B cell (primary cell): ENCODE measurements at regions not wholly inside any gene's neighbourhood (a gene's known extent, or its start where the extent isn't known, plus 50 kb on each side); places are given as distances from the start of the nearest gene placed in this dataset.

Experiments used
- ATAC-seq: fragments of 200-7000 bp; cut with Tn5 transposase; one replicate; pipeline ENCODE4 v1.10.0; 2021; ENCODE audit warnings: low read depth, mild to moderate bottlenecking, moderate number of reproducible peaks, moderate library complexity
- CTCF ChIA-PET: fragments of 350-600 bp; sonication (Branson Sonifier 250); formaldehyde crosslinking; loops from one replicate; lab custom pipeline; 2021; ENCODE audit warnings: antibody characterized with exemption, inconsistent platforms; lab: Charles Lee
- POLR2A ChIA-PET: fragments of 350-600 bp; sonication (Branson Sonifier 250); formaldehyde crosslinking; loops from one replicate; lab custom pipeline; 2021; ENCODE audit warnings: antibody characterized with exemption; lab: Charles Lee
- DNase-seq: peaks from one replicate; pipeline ENCODE4 v3.0.0; 2013
- H2AFZ ChIP-seq: 2 replicates; pipeline ENCODE4 v1.6.1; 2012; ENCODE audit warnings: mild to moderate bottlenecking, low read depth, low read length; ENCODE audit not compliant: insufficient read depth, poor library complexity, severe bottlenecking
- H3K27ac ChIP-seq, 2 donors: 1 replicate in 1 of 2; 2 replicates in 1 of 2; pipeline ENCODE4 v1.5.1; 2012 to 2013; ENCODE audit warnings: low read length in 2 of 2, mild to moderate bottlenecking in 2 of 2, moderate library complexity in 1 of 2
- H3K27me3 ChIP-seq, 4 experiments: fragments of 200-600 bp in 1 of 4; sonication (generic) in 1 of 4; replicated peaks in 1 of 4; 1 replicate in 2 of 4; 2 replicates in 2 of 4; pipeline versions ENCODE4 v1.6.1 to v1.7.0; 2013 to 2016; ENCODE audit warnings: low read length in 3 of 4, mild to moderate bottlenecking in 2 of 4, mixed read lengths in 1 of 4, moderate library complexity in 1 of 4; ENCODE audit not compliant: insufficient read depth in 4 of 4, control insufficient read depth in 3 of 4; ENCODE audit errors: control extremely low read depth in 1 of 4
- H3K36me3 ChIP-seq, 2 experiments: replicated peaks in 1 of 2; 1 replicate in 1 of 2; 2 replicates in 1 of 2; pipeline versions ENCODE4 v1.6.1 to v1.7.1; 2013; ENCODE audit warnings: low read length in 1 of 2; ENCODE audit not compliant: insufficient read depth in 2 of 2, control insufficient read depth in 1 of 2; ENCODE audit errors: control extremely low read depth in 1 of 2, extremely low read depth in 1 of 2
- H3K4me1 ChIP-seq, 2 donors: fragments of 200-600 bp in 1 of 2; sonication (generic) in 1 of 2; 1 replicate in 1 of 2; 2 replicates in 1 of 2; pipeline versions ENCODE4 v1.5.1 to v1.6.1; 2013 to 2017; ENCODE audit warnings: low read length in 2 of 2; ENCODE audit not compliant: control insufficient read depth in 2 of 2, insufficient read depth in 2 of 2
- H3K4me2 ChIP-seq: replicated peaks from 2 replicates; pipeline ENCODE3; 2012; ENCODE audit warnings: mild to moderate bottlenecking, low read depth, low read length; ENCODE audit not compliant: poor library complexity, severe bottlenecking
- H3K4me3 ChIP-seq, 5 experiments: fragments of 200-600 bp in 1 of 5; sonication (generic) in 1 of 5; 1 replicate in 3 of 5; 2 replicates in 2 of 5; pipeline versions ENCODE4 v1.5.1 to v1.7.0; 2011 to 2016; ENCODE audit warnings: low read length in 4 of 5, mild to moderate bottlenecking in 4 of 5, low read depth in 2 of 5, control low read depth in 1 of 5, moderate library complexity in 1 of 5; ENCODE audit not compliant: insufficient read depth in 1 of 5; ENCODE audit errors: control extremely low read depth in 1 of 5, extremely low read depth in 1 of 5
- H3K79me2 ChIP-seq: fragments of 200-600 bp; sonication (generic); one replicate; pipeline ENCODE4 v1.6.0; 2016; ENCODE audit warnings: low read length; ENCODE audit not compliant: control insufficient read depth, insufficient read depth
- H3K9ac ChIP-seq: fragments of 200-600 bp; sonication (generic); 2 replicates; pipeline ENCODE4 v1.6.1; 2017; ENCODE audit warnings: mild to moderate bottlenecking, low read length, moderate library complexity
- H3K9me3 ChIP-seq, 3 donors: one replicate each; pipeline versions ENCODE4 v1.6.1 to v1.7.1; 2013; ENCODE audit warnings: low read length in 2 of 3; ENCODE audit not compliant: control insufficient read depth in 2 of 3, insufficient read depth in 1 of 3; ENCODE audit errors: control extremely low read depth in 1 of 3
- H4K20me1 ChIP-seq: 2 replicates; pipeline ENCODE4 v1.6.0; 2012; ENCODE audit warnings: mild to moderate bottlenecking, low read length; ENCODE audit not compliant: insufficient read depth, control insufficient read depth, poor library complexity, severe bottlenecking
- H3K27ac Mint-ChIP-seq: one replicate; pipeline ENCODE4 v1.8.0; 2021; ENCODE audit warnings: mixed read lengths
- H3K27me3 Mint-ChIP-seq: one replicate; pipeline ENCODE4 v1.8.0; 2021; ENCODE audit warnings: mixed read lengths
- H3K4me1 Mint-ChIP-seq: one replicate; pipeline ENCODE4 v1.8.0; 2021; ENCODE audit warnings: mixed read lengths
- H3K4me3 Mint-ChIP-seq: one replicate; pipeline ENCODE4 v1.8.0; 2021; ENCODE audit warnings: mixed read lengths
- H3K9me3 Mint-ChIP-seq: one replicate; pipeline ENCODE4 v1.8.0; 2022; ENCODE audit warnings: mixed read lengths; ENCODE audit not compliant: insufficient read depth
- EZH2 ChIP-seq: IDR thresholded peaks from 2 replicates; pipeline ENCODE4 v1.6.1; 2012; ENCODE audit warnings: borderline replicate concordance, low read depth, mild to moderate bottlenecking, moderate library complexity, low read length; ENCODE audit not compliant: insufficient read depth, poor library complexity, severe bottlenecking
- WGBS: methylation state at CpG from one replicate; pipeline ENCODE4 v1.1.5; 2013; ENCODE audit warnings: missing lambda C conversion rate; ENCODE audit not compliant: insufficient coverage; 5-methylcytosine and 5-hydroxymethylcytosine counted together
- intact Hi-C: fragments of 100-400 bp; cut with micrococcal nuclease; formaldehyde crosslinking; loops from one replicate; pipeline ENCODE4 v1.10.0; 2022
- TF ChIP-seq, protein P1 (sequence below): fragments of 200-600 bp; IDR thresholded peaks from one replicate; pipeline ENCODE4 v1.8.0; 2022; ENCODE audit warnings: antibody characterized with exemption, mild to moderate bottlenecking

DNA sequence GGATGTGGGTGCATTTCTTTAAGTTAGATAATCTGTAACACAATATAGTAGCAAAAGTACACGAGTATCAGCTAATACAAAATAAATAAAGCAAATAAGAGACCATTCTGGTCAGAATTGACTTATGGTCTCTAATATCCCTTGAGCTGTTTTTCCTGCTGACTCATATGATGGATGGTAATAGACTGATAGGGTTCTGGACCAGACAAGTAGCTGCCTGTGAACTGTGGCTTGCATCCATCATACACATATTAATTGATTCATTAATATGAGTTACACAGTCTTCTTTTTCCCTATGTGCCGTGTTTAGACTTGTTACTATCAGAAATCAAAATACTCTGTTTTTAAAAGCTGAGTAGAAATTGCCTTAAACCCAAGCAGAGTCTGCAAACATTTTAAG is 762.8 kb downstream of the GATA3 start:
- no peaks in the 10 kb centered on the region for H3K4me1 ChIP-seq
- WGBS = no CpG with 5 or more reads among the region's 2 CpGs
- no peaks in the 10 kb centered on the region for H3K27me3 ChIP-seq
- POLR2A ChIA-PET = no interaction called here
- H2AFZ ChIP-seq = no peak overlapping the region
- Mint-ChIP-seq H3K4me3 (no peak overlapping the region), H3K27me3 (no peaks in the 10 kb centered on the region), H3K27ac (no peak overlapping the region), H3K4me1 (no peaks in the 10 kb centered on the region), H3K9me3 (no peaks in the 10 kb centered on the region)
- no peaks in the 10 kb centered on the region for H3K79me2 ChIP-seq
- H3K36me3 ChIP-seq = no peaks in the 10 kb centered on the region
- no peak overlapping the region for H3K9ac ChIP-seq
- TF ChIP-seq, protein P1, sequence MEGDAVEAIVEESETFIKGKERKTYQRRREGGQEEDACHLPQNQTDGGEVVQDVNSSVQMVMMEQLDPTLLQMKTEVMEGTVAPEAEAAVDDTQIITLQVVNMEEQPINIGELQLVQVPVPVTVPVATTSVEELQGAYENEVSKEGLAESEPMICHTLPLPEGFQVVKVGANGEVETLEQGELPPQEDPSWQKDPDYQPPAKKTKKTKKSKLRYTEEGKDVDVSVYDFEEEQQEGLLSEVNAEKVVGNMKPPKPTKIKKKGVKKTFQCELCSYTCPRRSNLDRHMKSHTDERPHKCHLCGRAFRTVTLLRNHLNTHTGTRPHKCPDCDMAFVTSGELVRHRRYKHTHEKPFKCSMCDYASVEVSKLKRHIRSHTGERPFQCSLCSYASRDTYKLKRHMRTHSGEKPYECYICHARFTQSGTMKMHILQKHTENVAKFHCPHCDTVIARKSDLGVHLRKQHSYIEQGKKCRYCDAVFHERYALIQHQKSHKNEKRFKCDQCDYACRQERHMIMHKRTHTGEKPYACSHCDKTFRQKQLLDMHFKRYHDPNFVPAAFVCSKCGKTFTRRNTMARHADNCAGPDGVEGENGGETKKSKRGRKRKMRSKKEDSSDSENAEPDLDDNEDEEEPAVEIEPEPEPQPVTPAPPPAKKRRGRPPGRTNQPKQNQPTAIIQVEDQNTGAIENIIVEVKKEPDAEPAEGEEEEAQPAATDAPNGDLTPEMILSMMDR = no peak
- TF ChIP-seq EZH2 = no peak
- ATAC-seq (no peak), DNase-seq (no peak)
- no peaks in the 10 kb centered on the region for H3K9me3 ChIP-seq
- no peak overlapping the region for H3K27ac ChIP-seq
- no peaks in the 10 kb centered on the region for H4K20me1 ChIP-seq
- CTCF ChIA-PET = no interaction called here
- no peak overlapping the region for H3K4me2 ChIP-seq
- no peak overlapping the region for H3K4me3 ChIP-seq
- intact Hi-C loops = no loop called here

DNA sequence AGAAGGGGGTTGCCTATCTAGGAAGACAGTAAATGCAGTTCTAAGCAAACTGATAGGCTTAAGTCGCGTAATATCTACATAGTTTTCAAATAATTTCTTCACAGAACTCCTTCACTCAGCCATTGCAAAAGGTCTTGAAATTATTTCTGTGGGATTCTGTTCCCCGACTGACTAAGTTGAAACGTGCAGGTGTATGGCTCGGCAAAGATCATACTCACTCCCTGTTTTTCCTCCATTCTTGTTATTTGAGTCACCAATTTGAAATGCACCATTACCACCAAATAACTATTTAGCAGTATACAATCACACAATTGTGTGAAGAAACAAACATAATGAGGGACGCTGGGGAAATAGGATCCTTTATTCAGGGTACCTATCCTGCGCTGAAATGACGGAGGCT is 771.1 kb downstream of the GATA3 start:
- Histone ChIP-seq H2AFZ (no peak overlapping the region), H3K4me2 (no peak overlapping the region)
- WGBS = 95% methylated on average over 3 of the region's 8 CpGs

More for the DNA sequence above, 771.1 kb downstream of the GATA3 start:
- H3K27me3 Mint-ChIP-seq = no peaks in the 10 kb centered on the region
- no peak for TF ChIP-seq EZH2
- TF ChIP-seq, protein P1 = no peak
- H3K9ac ChIP-seq = no peak overlapping the region
- H3K36me3 ChIP-seq = no peaks in the 10 kb centered on the region
- no peaks in the 10 kb centered on the region for H3K27me3 ChIP-seq
- ATAC-seq (no peak), DNase-seq (no peak)
- H4K20me1 ChIP-seq = no peaks in the 10 kb centered on the region
- H3K4me3 Mint-ChIP-seq = no peak overlapping the region
- intact Hi-C loops = no loop called here
- H3K27ac ChIP-seq = no peak overlapping the region
- H3K4me1 ChIP-seq = no peaks in the 10 kb centered on the region
- H3K79me2 ChIP-seq = no peaks in the 10 kb centered on the region
- no peak overlapping the region for H3K4me3 ChIP-seq
- H3K9me3 ChIP-seq = no peaks in the 10 kb centered on the region
- ChIA-PET POLR2A (no interaction called here), CTCF (no interaction called here)
- no peaks in the 10 kb centered on the region for H3K4me1 Mint-ChIP-seq
- no peak overlapping the region for H3K27ac Mint-ChIP-seq
- no peaks in the 10 kb centered on the region for H3K9me3 Mint-ChIP-seq
